ENCODE measurements at regions not wholly inside any gene's neighbourhood (a gene's known extent, or its start where the extent isn't known, plus 50 kb on each side); places are given as distances from the start of the nearest gene placed in this dataset.
A peak's percentile ranks its signal among the peaks of the same experiment; 100 is the strongest.

- Histone ChIP-seq H3K27me3 (ENCODE audit: control insufficient read depth, insufficient read depth) (no peaks in the 10 kb centered on the region), H3K9me3 (ENCODE audit: control insufficient read depth, low read length) (no peaks in the 10 kb centered on the region), H3K27ac (ENCODE audit: low read length) (no peak overlapping the region), H3K4me1 (ENCODE audit: control insufficient read depth, insufficient read depth, low read length) (peaks cover 3% of the 10 kb centered on the region), H3K4me3 (ENCODE audit: low read length) (no peak overlapping the region)
- ATAC-seq (no peak), DNase-seq (no peak)
- WGBS = 64% methylated on average over 9 of the region's 9 CpGs
- intact Hi-C loops (cut with DNase I) = no loop called here
These were observed 197.7 kb upstream of the PREP start for GRCh38 chr6:105600336-105601260.

DNA sequence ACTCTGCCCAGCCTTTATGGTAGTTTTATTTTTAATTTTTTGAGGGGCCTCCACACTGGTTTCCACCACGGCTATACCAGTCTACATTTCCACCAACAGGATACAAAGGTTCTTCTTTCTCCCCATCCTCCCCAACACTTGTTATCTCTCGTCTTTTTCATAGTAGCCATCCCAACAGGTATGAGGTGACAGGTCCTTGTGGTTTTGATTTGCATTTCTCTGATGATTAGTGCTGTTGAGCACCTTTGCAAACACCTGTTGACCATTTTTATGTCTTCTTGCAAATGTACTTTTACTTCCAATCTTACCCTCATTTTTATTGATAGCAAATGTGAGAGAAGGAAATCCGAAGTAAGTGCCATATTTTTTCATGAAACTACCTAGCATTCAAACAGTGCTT, 195.4 kb upstream of the PREP start:
- no peaks in the 10 kb centered on the region for H3K4me1 ChIP-seq (ENCODE audit: control insufficient read depth, insufficient read depth, low read length)
- WGBS = 78% methylated on average over 3 of the region's 3 CpGs
- no peaks in the 10 kb centered on the region for H3K27me3 ChIP-seq (ENCODE audit: control insufficient read depth, insufficient read depth)
- intact Hi-C loops (cut with DNase I) = no loop called here
- H3K4me3 ChIP-seq (ENCODE audit: low read length) = no peak overlapping the region
- no peaks in the 10 kb centered on the region for H3K9me3 ChIP-seq (ENCODE audit: control insufficient read depth, low read length)
- ATAC-seq = no peak
- DNase-seq = no peak
- H3K27ac ChIP-seq (ENCODE audit: low read length) = no peak overlapping the region

DNA sequence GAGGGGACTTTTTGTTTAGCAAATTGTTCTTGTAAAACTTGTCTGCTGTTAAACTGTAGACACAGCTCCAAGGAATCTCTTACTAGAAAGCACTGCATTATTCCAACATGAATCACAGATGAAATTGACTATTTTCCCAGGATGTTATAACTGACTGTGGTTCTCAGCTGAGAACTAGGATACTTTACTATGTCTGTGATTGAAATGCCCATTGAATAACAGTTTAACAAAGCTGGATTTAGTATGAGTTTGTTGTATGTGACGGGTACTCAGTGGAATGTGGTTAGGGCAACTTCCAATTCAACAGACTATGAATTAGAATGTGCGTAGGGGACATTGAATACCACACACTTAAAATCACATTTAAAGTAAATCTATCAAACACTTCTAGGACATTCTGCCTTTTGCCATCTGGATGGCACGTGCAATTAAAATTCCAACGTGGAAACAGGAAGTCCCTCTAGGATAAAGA, 193.4 kb upstream of the PREP start:
- no peaks in the 10 kb centered on the region for H3K9me3 ChIP-seq (ENCODE audit: control insufficient read depth, low read length)
- ATAC-seq (peak in 1 of 2 donors; percentile 42), DNase-seq (no peak)
- intact Hi-C loops (cut with DNase I) = no loop called here
- WGBS = 42% methylated on average over 4 of the region's 4 CpGs
- no peak overlapping the region for H3K27ac ChIP-seq (ENCODE audit: low read length)
- no peaks in the 10 kb centered on the region for H3K27me3 ChIP-seq (ENCODE audit: control insufficient read depth, insufficient read depth)
- no peak overlapping the region for H3K4me3 ChIP-seq (ENCODE audit: low read length)
- no peaks in the 10 kb centered on the region for H3K4me1 ChIP-seq (ENCODE audit: control insufficient read depth, insufficient read depth, low read length)

DNA sequence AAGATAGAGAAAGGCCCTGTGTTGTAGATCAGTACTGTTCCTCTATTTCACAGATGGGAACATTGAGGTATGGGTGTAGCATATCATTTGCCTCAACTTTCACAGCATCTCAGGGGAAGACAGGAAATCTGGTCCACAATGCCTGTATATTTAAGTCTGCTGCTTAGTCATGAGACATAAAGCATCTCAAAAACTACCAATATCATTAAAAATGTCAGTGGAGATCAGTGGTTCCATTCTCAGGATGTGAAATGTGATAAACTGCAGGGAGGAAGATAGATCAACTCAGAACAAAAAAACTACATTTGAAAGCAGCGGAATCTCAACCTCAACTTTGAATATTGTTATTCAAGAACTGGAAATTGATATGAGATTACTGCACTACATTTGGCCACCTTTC, 192.9 kb upstream of the PREP start:
- DNase-seq (no peak), ATAC-seq (no peak)
- intact Hi-C loops (cut with DNase I) = no loop called here
- WGBS = 82% methylated on average over 1 of the region's 1 CpG
- no peaks in the 10 kb centered on the region for H3K4me1 ChIP-seq (ENCODE audit: control insufficient read depth, insufficient read depth, low read length)
- H3K27ac ChIP-seq (ENCODE audit: low read length) = no peak overlapping the region
- H3K4me3 ChIP-seq (ENCODE audit: low read length) = no peak overlapping the region
- H3K27me3 ChIP-seq (ENCODE audit: control insufficient read depth, insufficient read depth) = no peaks in the 10 kb centered on the region
- H3K9me3 ChIP-seq (ENCODE audit: control insufficient read depth, low read length) = no peaks in the 10 kb centered on the region

GRCh38 chr6:105594821-105595220, 191.9 kb upstream of the PREP start:
- 86% methylated on average over 4 of the region's 4 CpGs for WGBS
- intact Hi-C loops (cut with DNase I) = no loop called here
- Histone ChIP-seq H3K4me3 (ENCODE audit: low read length) (no peak overlapping the region), H3K4me1 (ENCODE audit: control insufficient read depth, insufficient read depth, low read length) (no peaks in the 10 kb centered on the region), H3K27me3 (ENCODE audit: control insufficient read depth, insufficient read depth) (no peaks in the 10 kb centered on the region), H3K9me3 (ENCODE audit: control insufficient read depth, low read length) (no peaks in the 10 kb centered on the region), H3K27ac (ENCODE audit: low read length) (no peak overlapping the region)
- ATAC-seq = no peak
- no peak for DNase-seq

- Histone ChIP-seq H3K4me1 (ENCODE audit: control insufficient read depth, insufficient read depth, low read length) (no peaks in the 10 kb centered on the region), H3K27me3 (ENCODE audit: control insufficient read depth, insufficient read depth) (no peaks in the 10 kb centered on the region), H3K27ac (ENCODE audit: low read length) (no peak overlapping the region), H3K4me3 (ENCODE audit: low read length) (no peak overlapping the region), H3K9me3 (ENCODE audit: control insufficient read depth, low read length) (no peaks in the 10 kb centered on the region)
- DNase-seq (no peak), ATAC-seq (peak in 1 of 2 donors; percentile 61)
- intact Hi-C loops (cut with DNase I) = no loop called here
- WGBS = 47% methylated on average over 4 of the region's 4 CpGs
These were observed 191.2 kb upstream of the PREP start for GRCh38 chr6:105593805-105594671.

GRCh38 chr6:105593056-105593690, 190.3 kb upstream of the PREP start:
- no peak overlapping the region for H3K27ac ChIP-seq (ENCODE audit: low read length)
- intact Hi-C loops (cut with DNase I) = no loop called here
- ATAC-seq (no peak), DNase-seq (no peak)
- H3K27me3 ChIP-seq (ENCODE audit: control insufficient read depth, insufficient read depth) = no peaks in the 10 kb centered on the region
- no peaks in the 10 kb centered on the region for H3K4me1 ChIP-seq (ENCODE audit: control insufficient read depth, insufficient read depth, low read length)
- H3K9me3 ChIP-seq (ENCODE audit: control insufficient read depth, low read length) = no peaks in the 10 kb centered on the region
- 50% methylated on average over 4 of the region's 4 CpGs for WGBS
- H3K4me3 ChIP-seq (ENCODE audit: low read length) = no peak overlapping the region

GRCh38 chr6:105592329-105592728, 189.4 kb upstream of the PREP start:
- no peak for ATAC-seq
- Histone ChIP-seq H3K4me1 (ENCODE audit: control insufficient read depth, insufficient read depth, low read length) (no peaks in the 10 kb centered on the region), H3K9me3 (ENCODE audit: control insufficient read depth, low read length) (no peaks in the 10 kb centered on the region), H3K4me3 (ENCODE audit: low read length) (no peak overlapping the region), H3K27ac (ENCODE audit: low read length) (no peak overlapping the region), H3K27me3 (ENCODE audit: control insufficient read depth, insufficient read depth) (no peaks in the 10 kb centered on the region)
- intact Hi-C loops (cut with DNase I) = no loop called here
- 95% methylated on average over 2 of the region's 2 CpGs for WGBS
- no peak for DNase-seq

- intact Hi-C loops (cut with DNase I) = no loop called here
- no peaks in the 10 kb centered on the region for H3K4me1 ChIP-seq (ENCODE audit: control insufficient read depth, insufficient read depth, low read length)
- H3K9me3 ChIP-seq (ENCODE audit: control insufficient read depth, low read length) = no peaks in the 10 kb centered on the region
- no peak for DNase-seq
- no peak overlapping the region for H3K4me3 ChIP-seq (ENCODE audit: low read length)
- H3K27me3 ChIP-seq (ENCODE audit: control insufficient read depth, insufficient read depth) = no peaks in the 10 kb centered on the region
- WGBS = 94% methylated on average over 2 of the region's 2 CpGs
- no peak for ATAC-seq
- no peak overlapping the region for H3K27ac ChIP-seq (ENCODE audit: low read length)
These were observed 188.2 kb upstream of the PREP start for GRCh38 chr6:105591053-105591452.

DNA sequence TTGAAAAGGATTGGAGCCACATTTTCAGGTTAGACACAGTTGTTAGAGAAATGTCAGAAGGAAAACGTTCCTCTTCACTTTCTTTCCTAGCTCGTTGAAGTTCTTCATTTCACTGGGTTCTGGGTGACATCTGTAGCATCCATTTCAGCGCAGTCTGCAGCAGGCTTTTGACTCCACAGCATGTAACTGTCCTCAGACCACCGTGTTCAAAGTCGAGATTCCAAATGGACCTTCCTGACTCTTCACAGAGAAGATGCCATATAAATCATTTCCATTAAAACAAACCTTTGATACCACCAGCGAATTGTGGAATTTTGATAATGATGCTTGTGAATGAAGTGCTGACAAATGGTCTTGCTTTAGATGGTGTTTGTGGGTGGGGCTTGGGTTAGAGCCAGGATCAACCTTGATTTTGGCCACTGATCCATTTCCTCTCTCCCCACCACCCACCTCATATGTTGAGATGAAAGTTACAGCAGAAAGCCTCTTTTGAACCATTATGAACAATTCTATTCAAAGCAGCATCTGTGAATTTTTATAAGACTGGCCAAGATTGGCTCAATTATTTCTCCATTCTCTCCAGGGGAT, 185.3 kb upstream of the PREP start:
- intact Hi-C loops (cut with DNase I) = no loop called here
- DNase-seq (no peak), ATAC-seq (no peak)
- no peaks in the 10 kb centered on the region for H3K9me3 ChIP-seq (ENCODE audit: control insufficient read depth, low read length)
- no peak overlapping the region for H3K4me3 ChIP-seq (ENCODE audit: low read length)
- H3K4me1 ChIP-seq (ENCODE audit: control insufficient read depth, insufficient read depth, low read length) = no peaks in the 10 kb centered on the region
- WGBS = 76% methylated on average over 6 of the region's 6 CpGs
- H3K27me3 ChIP-seq (ENCODE audit: control insufficient read depth, insufficient read depth) = no peaks in the 10 kb centered on the region
- H3K27ac ChIP-seq (ENCODE audit: low read length) = no peak overlapping the region

Data from right cardiac atrium (tissue), 5 donors.